ENCODE measurements at regions not wholly inside any gene's neighbourhood (a gene's known extent, or its start where the extent isn't known, plus 50 kb on each side); places are given as distances from the start of the nearest gene placed in this dataset.

DNA sequence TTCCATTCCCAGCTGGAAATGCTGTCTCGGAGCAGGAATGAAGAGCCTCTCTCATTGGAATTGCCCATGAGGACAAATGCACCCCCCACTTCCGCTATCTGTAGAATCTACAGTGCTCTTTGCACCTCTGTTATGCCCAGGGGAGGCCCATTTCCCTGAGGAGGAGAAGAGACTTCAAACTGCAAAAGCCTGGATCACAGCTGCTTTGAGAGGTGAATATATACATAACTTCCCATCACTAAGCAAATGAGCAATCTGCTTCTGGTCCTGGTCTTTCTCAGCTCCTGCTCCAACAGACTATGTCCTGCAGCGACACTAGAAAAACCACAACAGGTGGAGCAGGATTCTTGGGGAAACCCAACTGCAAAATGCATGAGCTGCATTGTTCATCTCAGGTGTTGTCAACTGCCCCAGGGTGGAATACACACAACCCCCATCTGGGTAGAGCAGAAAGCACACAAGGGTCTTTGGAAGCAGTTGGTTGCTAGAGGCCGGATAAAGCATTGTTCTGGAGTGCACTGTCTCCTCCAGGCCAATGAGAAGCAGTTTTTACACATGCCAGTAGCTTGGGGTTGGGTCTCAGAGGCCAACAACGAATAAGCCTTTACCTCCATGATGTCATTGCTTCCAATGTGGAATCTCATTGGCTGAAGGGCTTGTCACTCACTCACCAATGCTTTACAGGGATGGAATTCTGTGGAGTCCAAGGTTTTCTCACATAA is 67.7 kb upstream of the RAB4A start (continued):
- TF ChIP-seq, protein P1, sequence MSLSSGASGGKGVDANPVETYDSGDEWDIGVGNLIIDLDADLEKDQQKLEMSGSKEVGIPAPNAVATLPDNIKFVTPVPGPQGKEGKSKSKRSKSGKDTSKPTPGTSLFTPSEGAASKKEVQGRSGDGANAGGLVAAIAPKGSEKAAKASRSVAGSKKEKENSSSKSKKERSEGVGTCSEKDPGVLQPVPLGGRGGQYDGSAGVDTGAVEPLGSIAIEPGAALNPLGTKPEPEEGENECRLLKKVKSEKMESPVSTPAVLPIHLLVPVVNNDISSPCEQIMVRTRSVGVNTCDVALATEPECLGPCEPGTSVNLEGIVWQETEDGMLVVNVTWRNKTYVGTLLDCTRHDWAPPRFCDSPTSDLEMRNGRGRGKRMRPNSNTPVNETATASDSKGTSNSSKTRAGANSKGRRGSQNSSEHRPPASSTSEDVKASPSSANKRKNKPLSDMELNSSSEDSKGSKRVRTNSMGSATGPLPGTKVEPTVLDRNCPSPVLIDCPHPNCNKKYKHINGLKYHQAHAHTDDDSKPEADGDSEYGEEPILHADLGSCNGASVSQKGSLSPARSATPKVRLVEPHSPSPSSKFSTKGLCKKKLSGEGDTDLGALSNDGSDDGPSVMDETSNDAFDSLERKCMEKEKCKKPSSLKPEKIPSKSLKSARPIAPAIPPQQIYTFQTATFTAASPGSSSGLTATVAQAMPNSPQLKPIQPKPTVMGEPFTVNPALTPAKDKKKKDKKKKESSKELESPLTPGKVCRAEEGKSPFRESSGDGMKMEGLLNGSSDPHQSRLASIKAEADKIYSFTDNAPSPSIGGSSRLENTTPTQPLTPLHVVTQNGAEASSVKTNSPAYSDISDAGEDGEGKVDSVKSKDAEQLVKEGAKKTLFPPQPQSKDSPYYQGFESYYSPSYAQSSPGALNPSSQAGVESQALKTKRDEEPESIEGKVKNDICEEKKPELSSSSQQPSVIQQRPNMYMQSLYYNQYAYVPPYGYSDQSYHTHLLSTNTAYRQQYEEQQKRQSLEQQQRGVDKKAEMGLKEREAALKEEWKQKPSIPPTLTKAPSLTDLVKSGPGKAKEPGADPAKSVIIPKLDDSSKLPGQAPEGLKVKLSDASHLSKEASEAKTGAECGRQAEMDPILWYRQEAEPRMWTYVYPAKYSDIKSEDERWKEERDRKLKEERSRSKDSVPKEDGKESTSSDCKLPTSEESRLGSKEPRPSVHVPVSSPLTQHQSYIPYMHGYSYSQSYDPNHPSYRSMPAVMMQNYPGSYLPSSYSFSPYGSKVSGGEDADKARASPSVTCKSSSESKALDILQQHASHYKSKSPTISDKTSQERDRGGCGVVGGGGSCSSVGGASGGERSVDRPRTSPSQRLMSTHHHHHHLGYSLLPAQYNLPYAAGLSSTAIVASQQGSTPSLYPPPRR (CRISPR knock-in tag; IDR thresholded peaks at IDR 0.05; ENCODE audit: borderline replicate concordance): no peak
- TF ChIP-seq FOSL2 (CRISPR knock-in tag; IDR thresholded peaks at IDR 0.05) (no peak), ZSCAN29 (CRISPR knock-in tag; conservative IDR thresholded peaks at IDR 0.05) (peak; percentile 83; the same call in 1 of the 2 replicates), ZNF468 (CRISPR knock-in tag; IDR thresholded peaks at IDR 0.05) (no peak), RORA (CRISPR knock-in tag; IDR thresholded peaks at IDR 0.05) (no peak), ZNF441 (CRISPR knock-in tag; IDR thresholded peaks at IDR 0.05; ENCODE audit: borderline replicate concordance) (no peak), CC2D1A (CRISPR knock-in tag; IDR thresholded peaks at IDR 0.05) (no peak), TEAD2 (CRISPR knock-in tag; IDR thresholded peaks at IDR 0.05) (no peak), ZNF33A (CRISPR knock-in tag; IDR thresholded peaks at IDR 0.05; ENCODE audit: borderline replicate concordance) (no peak), REXO4 (CRISPR knock-in tag; IDR thresholded peaks at IDR 0.05; ENCODE audit: borderline replicate concordance) (no peak), GABPB1 (CRISPR knock-in tag; IDR thresholded peaks at IDR 0.05) (peak; percentile 49; the same call in 1 of the 2 replicates), PHB2 (IDR thresholded peaks at IDR 0.05; ENCODE audit: partially characterized antibody) (no peak), ZSCAN12 (CRISPR knock-in tag; IDR thresholded peaks at IDR 0.05) (0 out of 2 replicates have a peak, but pooled peaks have one; percentile 44), ZSCAN25 (CRISPR knock-in tag; IDR thresholded peaks at IDR 0.05) (no peak), KMT2B (CRISPR knock-in tag; IDR thresholded peaks at IDR 0.05) (no peak), BORCS8-MEF2B (CRISPR knock-in tag; IDR thresholded peaks at IDR 0.05) (peak; percentile 41; the same call in 1 of the 2 replicates), ZNF256 (CRISPR knock-in tag; conservative IDR thresholded peaks at IDR 0.05) (no peak), KDM3A (CRISPR knock-in tag; IDR thresholded peaks at IDR 0.05; ENCODE audit: low read depth) (no peak), ZNF567 (CRISPR knock-in tag; IDR thresholded peaks at IDR 0.05; ENCODE audit: borderline replicate concordance) (peak; percentile 34; the same call in 1 of the 2 replicates), KLF12 (CRISPR knock-in tag; IDR thresholded peaks at IDR 0.05; ENCODE audit: borderline replicate concordance) (no peak), MED8 (CRISPR knock-in tag; IDR thresholded peaks at IDR 0.05; ENCODE audit: insufficient replicate concordance) (peak; percentile 29), EZH2 (conservative IDR thresholded peaks at IDR 0.05; ENCODE audit: low read depth, low read length) (no peak), SRSF1 (optimal IDR thresholded peaks at IDR 0.05; ENCODE audit: low read depth, low read length) (no peak), ZBTB7A (CRISPR knock-in tag; IDR thresholded peaks at IDR 0.05) (no peak)
- TF ChIP-seq, protein P2, sequence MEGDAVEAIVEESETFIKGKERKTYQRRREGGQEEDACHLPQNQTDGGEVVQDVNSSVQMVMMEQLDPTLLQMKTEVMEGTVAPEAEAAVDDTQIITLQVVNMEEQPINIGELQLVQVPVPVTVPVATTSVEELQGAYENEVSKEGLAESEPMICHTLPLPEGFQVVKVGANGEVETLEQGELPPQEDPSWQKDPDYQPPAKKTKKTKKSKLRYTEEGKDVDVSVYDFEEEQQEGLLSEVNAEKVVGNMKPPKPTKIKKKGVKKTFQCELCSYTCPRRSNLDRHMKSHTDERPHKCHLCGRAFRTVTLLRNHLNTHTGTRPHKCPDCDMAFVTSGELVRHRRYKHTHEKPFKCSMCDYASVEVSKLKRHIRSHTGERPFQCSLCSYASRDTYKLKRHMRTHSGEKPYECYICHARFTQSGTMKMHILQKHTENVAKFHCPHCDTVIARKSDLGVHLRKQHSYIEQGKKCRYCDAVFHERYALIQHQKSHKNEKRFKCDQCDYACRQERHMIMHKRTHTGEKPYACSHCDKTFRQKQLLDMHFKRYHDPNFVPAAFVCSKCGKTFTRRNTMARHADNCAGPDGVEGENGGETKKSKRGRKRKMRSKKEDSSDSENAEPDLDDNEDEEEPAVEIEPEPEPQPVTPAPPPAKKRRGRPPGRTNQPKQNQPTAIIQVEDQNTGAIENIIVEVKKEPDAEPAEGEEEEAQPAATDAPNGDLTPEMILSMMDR (CRISPR knock-in tag; IDR thresholded peaks at IDR 0.05): no peak

Measured in HepG2 (cell line).